ENCODE measurements at regions not wholly inside any gene's neighbourhood (a gene's known extent, or its start where the extent isn't known, plus 50 kb on each side); places are given as distances from the start of the nearest gene placed in this dataset.

DNA sequence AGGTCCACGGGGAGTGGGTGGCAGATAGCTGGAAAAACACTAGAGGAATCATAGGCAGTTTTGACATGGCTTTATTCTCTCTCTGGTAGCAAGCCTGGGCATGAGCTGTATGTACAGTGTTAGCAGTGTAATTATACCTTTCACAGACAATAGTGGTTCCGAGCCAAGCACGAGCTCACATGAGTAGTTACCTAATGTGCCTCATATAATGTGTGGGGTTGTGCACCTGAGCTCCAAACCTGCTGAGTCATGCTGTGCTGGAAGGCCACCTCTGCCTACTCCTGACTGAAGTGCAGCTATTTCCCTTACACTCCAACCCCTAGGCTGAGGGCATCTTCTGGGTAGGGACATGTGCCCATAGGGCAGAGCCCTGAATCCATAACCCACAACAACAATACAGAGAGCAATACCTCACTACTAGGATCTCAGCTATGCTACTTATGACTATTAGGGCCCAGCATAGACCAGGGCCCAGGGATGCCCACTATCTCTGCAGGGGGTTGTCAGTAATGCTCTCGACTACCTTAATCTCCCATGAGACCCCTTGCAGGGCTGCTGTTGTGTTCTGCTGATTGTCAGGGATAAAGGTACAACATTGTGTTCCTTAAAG lies 432.1 kb downstream of the DYNC2H1 start:
- TF ChIP-seq EZH2 (IDR thresholded peaks at IDR 0.05) (no peak), EZH2phosphoT487 (IDR thresholded peaks at IDR 0.05) (no peak)
- TF ChIP-seq, protein P1, sequence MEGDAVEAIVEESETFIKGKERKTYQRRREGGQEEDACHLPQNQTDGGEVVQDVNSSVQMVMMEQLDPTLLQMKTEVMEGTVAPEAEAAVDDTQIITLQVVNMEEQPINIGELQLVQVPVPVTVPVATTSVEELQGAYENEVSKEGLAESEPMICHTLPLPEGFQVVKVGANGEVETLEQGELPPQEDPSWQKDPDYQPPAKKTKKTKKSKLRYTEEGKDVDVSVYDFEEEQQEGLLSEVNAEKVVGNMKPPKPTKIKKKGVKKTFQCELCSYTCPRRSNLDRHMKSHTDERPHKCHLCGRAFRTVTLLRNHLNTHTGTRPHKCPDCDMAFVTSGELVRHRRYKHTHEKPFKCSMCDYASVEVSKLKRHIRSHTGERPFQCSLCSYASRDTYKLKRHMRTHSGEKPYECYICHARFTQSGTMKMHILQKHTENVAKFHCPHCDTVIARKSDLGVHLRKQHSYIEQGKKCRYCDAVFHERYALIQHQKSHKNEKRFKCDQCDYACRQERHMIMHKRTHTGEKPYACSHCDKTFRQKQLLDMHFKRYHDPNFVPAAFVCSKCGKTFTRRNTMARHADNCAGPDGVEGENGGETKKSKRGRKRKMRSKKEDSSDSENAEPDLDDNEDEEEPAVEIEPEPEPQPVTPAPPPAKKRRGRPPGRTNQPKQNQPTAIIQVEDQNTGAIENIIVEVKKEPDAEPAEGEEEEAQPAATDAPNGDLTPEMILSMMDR (IDR thresholded peaks at IDR 0.05): no peak
